GM23248 (cell line): ENCODE measurements at regions not wholly inside any gene's neighbourhood (a gene's known extent, or its start where the extent isn't known, plus 50 kb on each side); places are given as distances from the start of the nearest gene placed in this dataset.

Source experiments
- EZH2 ChIP-seq: fragments of 200-600 bp; sonication (generic); IDR thresholded peaks from 2 replicates; pipeline ENCODE4 v1.6.1; 2018; ENCODE audit warnings: antibody characterized with exemption, mild to moderate bottlenecking; ENCODE audit not compliant: insufficient read depth, poor library complexity, severe bottlenecking
- EZH2phosphoT487 ChIP-seq: fragments of 200-600 bp; sonication (generic); IDR thresholded peaks from 2 replicates; pipeline ENCODE4 v1.6.1; 2018; ENCODE audit warnings: antibody characterized with exemption, moderate library complexity, mild to moderate bottlenecking, low read depth; ENCODE audit not compliant: insufficient read depth

DNA sequence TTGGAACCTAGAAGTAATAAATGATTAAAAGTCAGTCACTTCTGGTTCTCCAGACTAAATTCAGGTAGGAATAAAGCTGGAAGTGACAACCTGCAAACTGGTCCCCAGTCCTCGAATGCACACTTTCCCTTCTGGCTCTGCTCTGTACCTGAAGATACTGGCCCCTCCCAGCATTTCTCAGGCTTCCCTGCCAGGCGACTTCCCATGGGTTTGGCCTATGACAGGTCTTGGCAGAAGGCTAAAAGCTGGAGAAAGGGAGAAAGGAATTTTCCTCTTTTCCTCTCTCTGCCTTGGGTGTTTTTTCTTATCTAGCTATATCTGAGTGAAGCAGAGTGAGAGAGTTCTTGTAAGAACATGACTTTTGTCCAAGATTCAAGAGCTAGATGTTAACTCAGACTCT lies 1005.7 kb downstream of the DTWD2 start:
- TF ChIP-seq EZH2 (no peak), EZH2phosphoT487 (no peak)
